HG02642 (cell line): ENCODE measurements at regions not wholly inside any gene's neighbourhood (a gene's known extent, or its start where the extent isn't known, plus 50 kb on each side); places are given as distances from the start of the nearest gene placed in this dataset.
A peak's percentile ranks its signal among the peaks of the same experiment; 100 is the strongest.
"Not testable (repeated sequence)": the region's sequence is repeated elsewhere in the genome, so short reads cannot be mapped to it uniquely, and the experiment has no call there.

Source experiments
- ATAC-seq: cut with Tn5 transposase; IDR thresholded peaks from one replicate; pipeline ENCODE4 v1.9.1; 2021; ENCODE audit warnings: mild to moderate bottlenecking; ENCODE audit not compliant: unreplicated experiment, poor library complexity

GRCh38 chr12:107597695-107598410, 87.7 kb upstream of the PWP1 start:
- no peak for ATAC-seq

DNA sequence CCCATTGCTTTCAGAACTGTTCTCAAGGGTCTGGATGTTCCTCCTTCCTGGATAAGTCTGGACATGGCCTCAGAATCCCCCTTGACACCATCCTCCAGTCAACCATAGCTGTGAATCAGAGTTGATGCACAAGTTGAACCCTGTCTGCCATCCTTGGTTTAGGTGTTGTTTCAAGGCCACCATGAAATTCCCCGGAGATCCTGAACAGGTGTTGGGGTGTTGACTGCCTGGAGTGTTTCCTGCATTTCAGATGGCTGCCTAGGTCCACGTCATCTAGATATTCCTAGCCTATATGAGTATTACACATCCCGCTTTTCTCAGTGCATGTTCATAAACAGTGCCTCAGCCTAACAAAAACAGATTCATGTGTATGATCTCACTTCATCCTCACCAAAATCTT, 86.7 kb upstream of the PWP1 start:
- ATAC-seq = no peak

- ATAC-seq = no peak
Observed at GRCh38 chr12:107600581-107601144, 84.9 kb upstream of the PWP1 start.

DNA sequence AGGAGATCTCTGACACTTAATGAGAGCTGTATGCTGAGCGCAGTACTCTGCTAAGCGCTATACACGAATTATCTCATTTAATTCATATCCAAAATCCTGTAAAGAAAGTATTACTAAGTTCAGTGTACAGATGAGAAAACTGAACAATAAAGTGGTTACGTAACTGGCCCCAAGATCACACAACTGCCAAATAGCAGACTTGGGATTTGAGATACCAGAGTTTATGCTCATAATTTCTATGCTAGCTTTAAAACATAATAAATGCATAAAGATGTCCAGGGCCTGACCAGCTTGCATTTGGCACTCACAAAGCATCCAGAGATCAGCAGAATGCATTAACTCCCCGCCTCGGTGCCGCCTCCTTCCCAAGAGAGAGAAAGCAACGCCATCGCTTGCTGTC, 83.2 kb upstream of the PWP1 start:
- no peak for ATAC-seq

DNA sequence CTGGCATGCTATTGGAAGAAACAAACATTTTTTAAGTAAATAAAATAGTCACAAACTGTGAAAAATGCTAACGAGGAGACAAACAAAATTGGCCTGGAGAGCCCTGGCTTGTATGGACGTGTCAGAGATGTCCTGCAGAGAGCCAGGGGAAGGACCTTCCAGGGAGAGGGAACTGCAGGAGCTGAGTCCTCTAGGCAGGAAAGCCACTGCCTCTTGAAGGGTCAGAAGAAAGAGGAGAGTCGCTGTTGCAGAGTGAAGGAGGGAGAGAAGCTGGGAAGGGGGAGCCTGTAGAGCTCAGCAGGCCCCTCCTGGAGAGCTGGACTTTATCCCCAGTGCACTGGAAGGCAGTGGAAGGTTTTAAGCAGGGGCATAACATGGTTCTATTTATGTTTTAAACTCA, 80.3 kb upstream of the PWP1 start:
- no peak for ATAC-seq

DNA sequence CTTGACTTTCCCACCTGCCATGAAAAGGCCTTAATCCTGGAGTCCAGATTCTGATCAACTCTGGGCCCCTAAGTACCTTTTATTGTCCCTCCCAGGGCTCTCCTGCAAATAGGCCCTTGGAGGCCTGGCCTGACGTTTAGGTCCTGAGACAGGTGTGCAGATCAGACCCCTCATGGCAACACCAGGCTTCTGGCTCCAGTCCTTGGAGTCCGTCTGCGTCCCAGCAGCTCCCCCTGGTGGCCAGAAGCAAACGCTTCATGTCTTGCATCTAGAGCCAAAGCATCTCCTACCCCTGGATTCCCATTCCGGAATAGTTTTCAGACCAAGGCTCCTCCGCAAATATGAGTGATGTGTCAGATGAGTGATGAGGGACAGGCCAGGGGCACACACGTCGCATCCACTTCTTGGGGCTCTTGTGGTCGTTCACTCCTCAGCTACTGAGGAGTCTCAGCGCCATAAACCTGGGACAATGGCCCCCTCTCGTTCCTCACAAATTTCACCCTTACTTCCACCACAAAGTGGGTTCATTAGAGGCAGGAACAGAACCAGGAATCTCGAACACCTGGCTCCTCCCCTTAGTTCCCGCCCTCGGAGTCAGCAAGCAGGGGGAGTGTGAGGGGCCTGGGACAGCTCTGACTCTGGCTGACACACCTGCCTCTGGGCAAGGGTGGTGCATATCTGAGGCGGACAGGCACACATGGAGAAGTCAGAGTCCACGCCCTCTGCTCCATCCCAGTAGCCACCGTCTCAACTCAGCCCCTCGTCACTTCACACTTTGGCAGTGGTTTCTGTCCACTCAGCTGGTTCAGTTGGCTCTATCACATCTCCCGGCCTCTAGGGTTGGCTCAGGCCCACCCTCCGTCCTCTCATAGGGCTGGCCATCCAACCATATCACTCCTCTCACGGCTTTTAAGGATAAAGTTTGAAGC, 77.9 kb upstream of the PWP1 start:
- ATAC-seq = peak; percentile 61

GRCh38 chr12:107608779-107609178, 76.8 kb upstream of the PWP1 start:
- ATAC-seq = not testable (repeated sequence)

DNA sequence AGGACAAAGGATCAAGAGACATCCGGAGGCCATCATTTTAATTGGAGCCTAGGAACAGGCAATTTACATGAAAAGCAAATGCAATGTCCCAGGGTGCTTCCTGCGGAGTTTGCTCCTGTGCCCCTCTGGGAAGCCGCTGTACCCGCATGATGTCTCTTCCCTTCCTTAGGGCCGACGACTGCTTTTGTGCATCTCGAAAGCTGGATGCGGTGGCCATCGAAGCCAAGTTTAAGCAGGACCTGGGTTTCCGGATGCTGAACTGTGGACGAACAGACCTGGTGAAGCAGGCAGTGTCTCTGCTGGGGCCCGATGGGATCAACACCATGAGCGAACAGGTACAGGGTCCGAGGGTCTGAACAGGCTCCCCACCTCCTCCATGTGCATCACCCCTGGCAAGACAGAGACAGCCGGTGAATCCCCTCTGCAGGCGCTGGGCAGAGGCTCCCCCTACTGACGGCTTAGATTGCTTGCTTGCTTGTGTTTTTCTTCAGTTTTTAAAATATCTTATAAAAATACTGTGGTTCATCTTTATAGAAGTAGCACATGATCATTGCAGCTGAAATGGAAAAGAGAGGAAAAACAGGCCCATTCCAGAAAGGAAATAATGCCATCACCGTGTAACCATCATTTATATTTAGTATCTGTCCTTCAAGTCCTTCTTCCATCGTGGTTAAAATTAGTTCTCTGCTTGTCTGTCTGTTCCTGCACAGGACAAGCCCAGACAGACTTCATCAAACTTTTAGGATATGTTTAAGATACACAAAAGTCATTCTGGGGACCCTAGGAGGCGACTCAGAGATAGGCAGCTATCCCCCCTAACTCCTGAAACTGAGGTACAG, 75.4 kb upstream of the PWP1 start:
- no peak for ATAC-seq

DNA sequence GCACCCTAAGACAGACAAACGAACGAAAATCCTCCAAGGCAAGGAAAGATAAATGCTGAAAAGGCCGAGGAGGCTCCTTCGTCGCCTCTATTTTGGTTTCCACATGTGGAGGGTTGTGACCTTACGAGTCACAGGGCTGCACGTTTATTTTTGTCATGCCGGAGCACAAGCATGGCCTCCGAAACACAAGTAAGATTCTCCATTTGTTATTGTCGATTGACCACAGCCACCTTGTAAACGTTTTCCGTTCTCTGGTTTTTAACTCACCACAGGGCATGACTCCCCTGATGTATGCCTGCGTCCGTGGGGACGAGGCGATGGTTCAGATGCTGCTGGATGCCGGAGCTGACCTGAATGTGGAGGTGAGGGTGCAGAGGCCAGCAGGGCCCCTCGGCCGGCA, 73.1 kb upstream of the PWP1 start:
- no peak for ATAC-seq

GRCh38 chr12:107616941-107617340, 68.7 kb upstream of the PWP1 start:
- ATAC-seq = no peak

DNA sequence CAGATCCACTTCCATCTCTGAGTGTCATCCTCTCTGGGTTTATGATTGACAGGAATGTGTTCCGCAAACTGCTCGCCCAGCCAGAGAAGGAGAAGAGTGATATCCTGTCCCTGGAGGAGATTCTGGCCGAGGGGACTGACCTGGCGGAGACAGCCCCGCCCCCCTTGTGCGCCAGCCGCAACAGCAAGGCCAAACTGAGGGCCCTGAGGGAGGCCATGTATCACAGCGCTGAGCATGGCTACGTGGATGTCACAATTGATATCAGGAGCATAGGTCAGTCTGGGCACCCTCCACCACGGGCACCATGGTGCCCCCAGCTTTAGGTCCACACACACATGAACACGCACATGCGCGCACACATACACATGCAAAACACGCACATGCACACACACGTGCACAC, 67.5 kb upstream of the PWP1 start:
- ATAC-seq = no peak

DNA sequence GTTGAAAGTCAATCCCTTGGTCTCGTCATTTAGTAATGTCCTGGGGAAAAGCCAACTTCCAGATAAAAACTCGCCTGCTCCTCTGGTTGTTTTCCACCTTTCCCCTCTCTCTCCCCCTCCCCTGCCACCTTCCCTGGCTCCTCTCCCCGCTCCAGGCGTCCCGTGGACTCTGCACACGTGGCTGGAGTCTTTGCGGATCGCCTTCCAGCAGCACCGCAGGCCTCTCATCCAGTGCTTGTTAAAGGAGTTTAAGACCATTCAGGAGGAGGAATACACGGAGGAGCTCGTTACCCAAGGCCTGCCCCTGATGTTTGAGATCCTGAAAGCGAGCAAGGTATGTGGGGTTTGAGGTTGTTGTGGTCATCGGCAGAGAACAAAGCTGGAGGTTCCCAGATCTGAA, 65.8 kb upstream of the PWP1 start:
- no peak for ATAC-seq

DNA sequence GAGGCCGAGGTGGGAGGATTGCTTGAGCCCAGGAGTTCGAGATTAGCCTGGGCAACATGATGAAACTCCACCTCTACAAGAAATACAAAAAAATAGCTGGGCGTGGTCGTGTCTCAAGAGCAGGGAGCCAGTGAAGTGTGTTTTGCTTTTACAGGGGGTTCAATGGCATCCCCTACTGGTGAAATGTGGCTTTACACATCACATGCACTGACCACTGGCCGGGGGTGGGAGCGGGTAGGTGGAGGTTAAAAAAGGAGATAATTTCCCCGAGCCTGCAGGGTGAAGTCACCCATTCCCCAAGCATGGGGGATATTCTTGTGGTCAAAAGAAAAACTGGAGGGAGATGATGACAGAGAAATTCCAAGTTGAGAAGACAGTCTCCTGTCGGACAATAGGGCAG, 63.6 kb upstream of the PWP1 start:
- ATAC-seq = no peak

DNA sequence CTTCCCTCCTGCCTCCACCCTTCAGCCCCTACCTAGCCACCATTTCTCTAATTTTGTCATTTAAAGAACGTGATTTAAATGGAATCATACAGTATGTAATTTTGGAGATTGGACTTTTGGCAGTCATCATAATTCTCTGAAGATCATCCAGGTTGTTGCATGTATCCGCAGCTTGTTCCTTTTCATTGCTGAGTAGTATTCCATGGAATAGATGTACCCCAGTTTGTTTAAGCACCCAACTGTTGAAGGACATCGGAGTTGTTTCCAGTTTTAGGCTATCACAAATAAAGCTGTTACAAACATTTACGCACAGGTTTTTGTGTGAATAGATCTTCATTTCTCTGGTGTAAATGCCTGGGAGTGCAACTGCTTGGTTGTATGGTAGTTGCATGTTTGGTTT, 61.1 kb upstream of the PWP1 start:
- ATAC-seq = no peak

GRCh38 chr12:107631715-107632114, 53.9 kb upstream of the PWP1 start:
- ATAC-seq = no peak

DNA sequence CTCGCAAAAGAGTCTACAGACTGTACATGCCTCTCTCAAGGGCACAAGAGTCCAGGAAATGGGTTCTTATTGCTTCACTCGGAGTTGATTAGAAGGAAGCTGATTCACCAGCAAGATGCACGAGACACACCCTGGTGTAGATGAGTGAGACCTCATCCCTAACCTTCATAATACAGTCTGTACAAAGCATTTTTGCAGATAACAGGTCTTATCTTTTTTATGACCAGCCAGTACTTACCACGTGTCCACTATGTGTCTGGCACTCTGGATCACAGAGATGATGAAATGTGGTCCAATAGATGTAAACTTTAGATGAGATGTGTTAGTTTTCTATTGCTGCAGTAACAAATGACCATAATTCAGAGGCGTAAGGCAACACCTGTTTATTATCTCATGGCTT, 53.4 kb upstream of the PWP1 start:
- ATAC-seq = no peak

GRCh38 chr12:107634530-107634929, 51.1 kb upstream of the PWP1 start:
- ATAC-seq = no peak

DNA sequence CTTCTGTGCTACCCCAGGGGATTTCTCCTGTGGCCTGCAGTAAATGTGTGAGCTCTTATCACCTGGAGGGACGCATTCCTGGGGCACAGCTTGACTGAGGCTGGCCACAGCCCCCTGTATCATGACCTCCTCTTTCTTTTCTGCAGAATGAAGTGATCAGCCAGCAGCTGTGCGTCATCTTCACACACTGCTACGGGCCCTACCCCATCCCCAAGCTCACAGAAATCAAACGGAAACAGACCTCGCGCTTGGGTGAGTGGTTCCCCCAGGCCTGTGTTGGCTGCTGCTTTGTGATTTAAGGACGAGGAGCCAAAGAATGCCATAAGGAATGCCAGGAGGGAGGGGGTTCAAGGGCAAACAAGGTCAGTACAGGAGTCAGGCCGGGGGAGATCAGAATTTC, 50.5 kb upstream of the PWP1 start:
- no peak for ATAC-seq
